ENCODE measurements at regions not wholly inside any gene's neighbourhood (a gene's known extent, or its start where the extent isn't known, plus 50 kb on each side); places are given as distances from the start of the nearest gene placed in this dataset.

- Histone ChIP-seq H2AFZ (ENCODE audit: low read length) (no peak overlapping the region), H3K27me3 (ENCODE audit: insufficient read depth, low read length, poor library complexity, severe bottlenecking) (no peaks in the 10 kb centered on the region), H3K4me1 (ENCODE audit: insufficient read depth, low read length, poor library complexity, severe bottlenecking) (no peaks in the 10 kb centered on the region), H3K4me2 (ENCODE audit: low read depth, low read length, poor library complexity, severe bottlenecking) (no peak overlapping the region), H3K9me3 (ENCODE audit: insufficient read depth, low read depth, low read length) (no peaks in the 10 kb centered on the region; the same call in 1 of the 2 replicates), H3K79me2 (ENCODE audit: insufficient read depth, low read length) (no peaks in the 10 kb centered on the region), H4K20me1 (ENCODE audit: insufficient read depth, low read length, poor library complexity, severe bottlenecking) (no peaks in the 10 kb centered on the region), H3F3A (ENCODE audit: low read depth) (no peaks in the 10 kb centered on the region), H3K36me3 (ENCODE audit: insufficient read depth, low read length) (no peaks in the 10 kb centered on the region), H3K9ac (ENCODE audit: low read depth, low read length, poor library complexity, severe bottlenecking) (no peak overlapping the region), H3K9me2 (replicated peaks; ENCODE audit: low read depth, low read length) (no peaks in the 10 kb centered on the region), H3K4me3 (ENCODE audit: low read length, poor library complexity, severe bottlenecking) (no peak overlapping the region)
- TF ChIP-seq EZH2phosphoT487 (IDR thresholded peaks at IDR 0.05; ENCODE audit: borderline replicate concordance) (no peak), CTCF (conservative IDR thresholded peaks at IDR 0.05; ENCODE audit: low read length) (no peak)
Observed at GRCh38 chr11:15336021-15336420, 221.3 kb downstream of the INSC start.

GRCh38 chr11:15339302-15339701 lies 224.6 kb downstream of the INSC start:
- Histone ChIP-seq H4K20me1 (ENCODE audit: insufficient read depth, low read length, poor library complexity, severe bottlenecking) (no peaks in the 10 kb centered on the region), H3K9ac (ENCODE audit: low read depth, low read length, poor library complexity, severe bottlenecking) (no peak overlapping the region)
- TF ChIP-seq EZH2phosphoT487 (IDR thresholded peaks at IDR 0.05; ENCODE audit: borderline replicate concordance) (no peak), CTCF (conservative IDR thresholded peaks at IDR 0.05; ENCODE audit: low read length) (no peak)

GRCh38 chr11:15341587-15341986 lies 226.9 kb downstream of the INSC start:
- no peaks in the 10 kb centered on the region for H3K9me2 ChIP-seq (replicated peaks; ENCODE audit: low read depth, low read length)
- H2AFZ ChIP-seq (ENCODE audit: low read length): no peak overlapping the region
- TF ChIP-seq EZH2phosphoT487 (IDR thresholded peaks at IDR 0.05; ENCODE audit: borderline replicate concordance) (no peak), CTCF (conservative IDR thresholded peaks at IDR 0.05; ENCODE audit: low read length) (no peak)
- H3K27me3 ChIP-seq (ENCODE audit: insufficient read depth, low read length, poor library complexity, severe bottlenecking): no peaks in the 10 kb centered on the region
- no peaks in the 10 kb centered on the region for H4K20me1 ChIP-seq (ENCODE audit: insufficient read depth, low read length, poor library complexity, severe bottlenecking)
- no peaks in the 10 kb centered on the region; the same call in 1 of the 2 replicates for H3K9me3 ChIP-seq (ENCODE audit: insufficient read depth, low read depth, low read length)
- no peaks in the 10 kb centered on the region for H3F3A ChIP-seq (ENCODE audit: low read depth)
- H3K36me3 ChIP-seq (ENCODE audit: insufficient read depth, low read length): no peaks in the 10 kb centered on the region
- H3K4me3 ChIP-seq (ENCODE audit: low read length, poor library complexity, severe bottlenecking): no peak overlapping the region
- H3K4me1 ChIP-seq (ENCODE audit: insufficient read depth, low read length, poor library complexity, severe bottlenecking): no peaks in the 10 kb centered on the region
- no peaks in the 10 kb centered on the region for H3K79me2 ChIP-seq (ENCODE audit: insufficient read depth, low read length)
- H3K4me2 ChIP-seq (ENCODE audit: low read depth, low read length, poor library complexity, severe bottlenecking): no peak overlapping the region
- no peak overlapping the region for H3K9ac ChIP-seq (ENCODE audit: low read depth, low read length, poor library complexity, severe bottlenecking)

More at GRCh38 chr11:15339302-15339701, 224.6 kb downstream of the INSC start:
- Histone ChIP-seq H3K4me2 (ENCODE audit: low read depth, low read length, poor library complexity, severe bottlenecking) (no peak overlapping the region), H3F3A (ENCODE audit: low read depth) (no peaks in the 10 kb centered on the region), H3K36me3 (ENCODE audit: insufficient read depth, low read length) (no peaks in the 10 kb centered on the region), H3K9me2 (replicated peaks; ENCODE audit: low read depth, low read length) (no peaks in the 10 kb centered on the region), H2AFZ (ENCODE audit: low read length) (no peak overlapping the region), H3K4me1 (ENCODE audit: insufficient read depth, low read length, poor library complexity, severe bottlenecking) (no peaks in the 10 kb centered on the region), H3K4me3 (ENCODE audit: low read length, poor library complexity, severe bottlenecking) (no peak overlapping the region), H3K27me3 (ENCODE audit: insufficient read depth, low read length, poor library complexity, severe bottlenecking) (no peaks in the 10 kb centered on the region), H3K9me3 (ENCODE audit: insufficient read depth, low read depth, low read length) (no peaks in the 10 kb centered on the region; the same call in 1 of the 2 replicates), H3K79me2 (ENCODE audit: insufficient read depth, low read length) (no peaks in the 10 kb centered on the region)
